H1 (cell line): ENCODE measurements at regions not wholly inside any gene's neighbourhood (a gene's known extent, or its start where the extent isn't known, plus 50 kb on each side); places are given as distances from the start of the nearest gene placed in this dataset.

Experiments
- CREB1 ChIP-seq: IDR thresholded peaks from 2 replicates; pipeline ENCODE4 v1.6.1; 2012; ENCODE audit warnings: inconsistent platforms
- CTCF ChIP-seq, 3 experiments: IDR thresholded peaks; 1 replicate in 2 of 3; 2 replicates in 1 of 3; pipeline versions ENCODE4 v1.5.1 to v1.6.1; 2011; ENCODE audit warnings: low read length in 3 of 3, mild to moderate bottlenecking in 3 of 3, inconsistent platforms in 2 of 3, low read depth in 1 of 3, moderate library complexity in 1 of 3; ENCODE audit not compliant: insufficient read depth in 1 of 3; ENCODE audit errors: control extremely low read depth in 1 of 3
- EZH2 ChIP-seq: fragments of 200-600 bp; sonication (generic); IDR thresholded peaks from 2 replicates; pipeline ENCODE4 v1.7.1; 2012; ENCODE audit warnings: low read depth, mild to moderate bottlenecking, moderate library complexity, low read length, inconsistent platforms; ENCODE audit not compliant: severe bottlenecking
- JUND ChIP-seq: IDR thresholded peaks from 2 replicates; pipeline ENCODE4 v1.6.1; 2011; ENCODE audit warnings: mild to moderate bottlenecking, improper control_type of control experiment, low read length

- no peak for TF ChIP-seq CTCF (IDR thresholded peaks at IDR 0.05; ENCODE audit: control extremely low read depth in 1 of 3, insufficient read depth in 1 of 3, low read depth in 1 of 3, low read length in 3 of 3)
- no peak for TF ChIP-seq JUND
- TF ChIP-seq CREB1 = no peak
- TF ChIP-seq EZH2 = no peak
Measured at GRCh38 chr2:52779446-52779845, 988.2 kb upstream of the CHAC2 start.
